Small intestine (tissue), 7 donors: ENCODE measurements at regions not wholly inside any gene's neighbourhood (a gene's known extent, or its start where the extent isn't known, plus 50 kb on each side); places are given as distances from the start of the nearest gene placed in this dataset.

Source experiments
- DNase-seq, 2 donors: peaks; one replicate each; pipeline versions ENCODE4 v3.0.0 to v3.0.0-alpha.2; 2013
- FAIRE-seq: peaks from 2 replicates; lab custom pipeline; 2012; peaks lifted over from hg19 to GRCh38; lab: Jason Lieb, UNC
- H3K27ac ChIP-seq, 3 donors: one replicate each; pipeline ENCODE4 v1.5.1; 2013; ENCODE audit warnings: low read length in 2 of 3, mild to moderate bottlenecking in 2 of 3, control low read depth in 1 of 3, inconsistent platforms in 1 of 3, low read depth in 1 of 3, moderate library complexity in 1 of 3
- H3K27me3 ChIP-seq, 3 donors: one replicate each; pipeline ENCODE4 v1.6.1; 2013; ENCODE audit warnings: low read length in 3 of 3, inconsistent platforms in 1 of 3; ENCODE audit not compliant: control insufficient read depth in 3 of 3, insufficient read depth in 3 of 3
- H3K36me3 ChIP-seq, 3 donors: one replicate each; pipeline ENCODE4 v1.6.1; 2013; ENCODE audit warnings: low read length in 3 of 3, inconsistent platforms in 1 of 3, low read depth in 1 of 3, mild to moderate bottlenecking in 1 of 3, moderate library complexity in 1 of 3; ENCODE audit not compliant: control insufficient read depth in 3 of 3, insufficient read depth in 2 of 3
- H3K4me1 ChIP-seq, 3 donors: one replicate each; pipeline ENCODE4 v1.6.1; 2013; ENCODE audit warnings: low read length in 2 of 3, inconsistent platforms in 1 of 3, low read depth in 1 of 3, mild to moderate bottlenecking in 1 of 3, moderate library complexity in 1 of 3; ENCODE audit not compliant: control insufficient read depth in 3 of 3, insufficient read depth in 2 of 3
- H3K4me3 ChIP-seq, 3 donors: one replicate each; pipeline ENCODE4 v1.5.1; 2013; ENCODE audit warnings: low read length in 3 of 3, control low read depth in 1 of 3, inconsistent platforms in 1 of 3, low read depth in 1 of 3, mild to moderate bottlenecking in 1 of 3, moderate library complexity in 1 of 3
- H3K9me3 ChIP-seq, 2 donors: one replicate each; pipeline ENCODE4 v1.6.1; 2013; ENCODE audit warnings: low read depth in 1 of 2, low read length in 1 of 2; ENCODE audit not compliant: control insufficient read depth in 2 of 2, insufficient read depth in 1 of 2
- WGBS, 3 donors: extraction: QIAGEN DNeasy Blood & Tissue Kit; methylation state at CpG; one replicate each; pipeline ENCODE4 v1.1.7; 2013; 5-methylcytosine and 5-hydroxymethylcytosine counted together
- donor health status: healthy with polysubstance abuse.
- donor health status: control.
- donor health status: control.
- donor health status: Bipolar disorder and iron deficiency.
- donor health status: healthy.

GRCh38 chr4:20041839-20042407, 209.8 kb upstream of the SLIT2 start:
- FAIRE-seq (no peak), DNase-seq (no peak)
- Histone ChIP-seq H3K36me3 (no peaks in the 10 kb centered on the region), H3K4me1 (no peaks in the 10 kb centered on the region), H3K27ac (no peak overlapping the region), H3K27me3 (no peaks in the 10 kb centered on the region), H3K4me3 (no peak overlapping the region), H3K9me3 (peaks cover 0 to 2% of the 10 kb centered on the region in 2 donors)
- WGBS, 3 donors, result 87 to 93% (median 89%) methylated on average over 2 of the region's 2 CpGs

GRCh38 chr4:20037745-20038144, 214.0 kb upstream of the SLIT2 start:
- WGBS, 3 donors, result 47 to 56% (median 55%) methylated on average over 3 of the region's 3 CpGs
- Histone ChIP-seq H3K27me3 (no peaks in the 10 kb centered on the region), H3K27ac (no peak overlapping the region), H3K36me3 (no peaks in the 10 kb centered on the region), H3K4me3 (no peak overlapping the region), H3K9me3 (peaks cover 0 to 1% of the 10 kb centered on the region in 2 donors), H3K4me1 (no peaks in the 10 kb centered on the region)
- DNase-seq, result no peak
- FAIRE-seq, result no peak

- Histone ChIP-seq H3K36me3 (no peaks in the 10 kb centered on the region), H3K27me3 (no peaks in the 10 kb centered on the region), H3K9me3 (peaks cover 0 to 5% of the 10 kb centered on the region in 2 donors), H3K27ac (no peak overlapping the region), H3K4me3 (no peak overlapping the region), H3K4me1 (no peaks in the 10 kb centered on the region)
- DNase-seq (peak in 1 of 2 donors; percentile 17), FAIRE-seq (peak; percentile 61)
Observed at GRCh38 chr4:20030108-20030507, 221.6 kb upstream of the SLIT2 start.

GRCh38 chr4:20028645-20029044, 223.1 kb upstream of the SLIT2 start:
- H3K4me3 ChIP-seq, result no peak overlapping the region

GRCh38 chr4:20026456-20026855, 225.2 kb upstream of the SLIT2 start:
- Histone ChIP-seq H3K27me3 (no peaks in the 10 kb centered on the region), H3K9me3 (peaks cover 1 to 12% of the 10 kb centered on the region in 2 donors), H3K27ac (no peak overlapping the region), H3K36me3 (no peaks in the 10 kb centered on the region), H3K4me3 (no peak overlapping the region), H3K4me1 (no peaks in the 10 kb centered on the region)
- 76 to 93% (median 87%) methylated on average over 2 of the region's 2 CpGs for WGBS, 3 donors
- FAIRE-seq, result no peak
- no peak for DNase-seq

More at GRCh38 chr4:20028645-20029044, 223.1 kb upstream of the SLIT2 start:
- peaks cover 0 to 13% of the 10 kb centered on the region in 2 donors for H3K9me3 ChIP-seq
- no peaks in the 10 kb centered on the region for H3K27me3 ChIP-seq
- DNase-seq, result no peak
- WGBS, 3 donors, result 76 to 86% (median 77%) methylated on average over 4 of the region's 4 CpGs
- H3K27ac ChIP-seq, result no peak overlapping the region
- no peaks in the 10 kb centered on the region for H3K4me1 ChIP-seq
- no peak for FAIRE-seq
- H3K36me3 ChIP-seq, result no peaks in the 10 kb centered on the region

- FAIRE-seq, result no peak
- WGBS, 3 donors, result 67 to 86% (median 86%) methylated on average over 2 of the region's 2 CpGs
- Histone ChIP-seq H3K4me3 (no peak overlapping the region), H3K4me1 (no peaks in the 10 kb centered on the region), H3K27ac (no peak overlapping the region), H3K9me3 (peaks cover 1 to 12% of the 10 kb centered on the region in 2 donors), H3K27me3 (no peaks in the 10 kb centered on the region), H3K36me3 (no peaks in the 10 kb centered on the region)
- no peak for DNase-seq
Observed at GRCh38 chr4:20022471-20022870, 229.2 kb upstream of the SLIT2 start.

- FAIRE-seq (no peak), DNase-seq (no peak)
- Histone ChIP-seq H3K36me3 (no peaks in the 10 kb centered on the region), H3K27me3 (no peaks in the 10 kb centered on the region), H3K4me3 (no peak overlapping the region), H3K27ac (no peak overlapping the region), H3K4me1 (no peaks in the 10 kb centered on the region), H3K9me3 (peaks cover 1 to 11% of the 10 kb centered on the region in 2 donors)
- WGBS, 3 donors, result 81 to 94% (median 85%) methylated on average over 2 of the region's 2 CpGs
Observed at GRCh38 chr4:20020056-20020455, 231.6 kb upstream of the SLIT2 start.

GRCh38 chr4:20019310-20020015, 232.2 kb upstream of the SLIT2 start:
- Histone ChIP-seq H3K4me1 (no peaks in the 10 kb centered on the region), H3K4me3 (no peak overlapping the region), H3K27me3 (no peaks in the 10 kb centered on the region), H3K9me3 (peaks cover 1 to 7% of the 10 kb centered on the region in 2 donors), H3K27ac (no peak overlapping the region), H3K36me3 (no peaks in the 10 kb centered on the region)
- DNase-seq (no peak), FAIRE-seq (no peak)
- WGBS, 3 donors, result 78 to 94% (median 90%) methylated on average over 4 of the region's 4 CpGs
